Neural cell (in vitro differentiated cells): ENCODE measurements at regions not wholly inside any gene's neighbourhood (a gene's known extent, or its start where the extent isn't known, plus 50 kb on each side); places are given as distances from the start of the nearest gene placed in this dataset.

ENCODE experiments used
- H2AFZ ChIP-seq: fragments of 200-600, 300-800 bp; sonication (generic), shearing (Covaris generic); 2 replicates; pipeline ENCODE4 v1.6.0; 2014; ENCODE audit warnings: low read depth, mild to moderate bottlenecking, antibody characterized with exemption, low read length, moderate library complexity
- H3F3A ChIP-seq: fragments of 200-600 bp; shearing (Covaris generic); 2 replicates; pipeline ENCODE4 v1.6.1; 2016; ENCODE audit warnings: mild to moderate bottlenecking, moderate library complexity, mixed read lengths, antibody characterized with exemption, low read length; ENCODE audit not compliant: insufficient read depth, poor library complexity, severe bottlenecking
- H3K27ac ChIP-seq: fragments of 200-600, 300-800 bp; sonication (generic), shearing (Covaris generic); 2 replicates; pipeline ENCODE4 v1.5.1; 2014; ENCODE audit warnings: mild to moderate bottlenecking, low read length, moderate library complexity
- H3K27me3 ChIP-seq: fragments of 300-800, 200-600 bp; sonication (generic), shearing (Covaris generic); 2 replicates; pipeline ENCODE4 v1.6.0; 2014; ENCODE audit warnings: mild to moderate bottlenecking, low read depth, low read length, moderate library complexity; ENCODE audit not compliant: insufficient read depth
- H3K36me3 ChIP-seq: fragments of 300-800, 200-600 bp; sonication (generic), shearing (Covaris generic); 2 replicates; pipeline ENCODE4 v1.5.1; 2014; ENCODE audit warnings: mild to moderate bottlenecking, antibody characterized with exemption, low read length, moderate library complexity; ENCODE audit not compliant: insufficient read depth
- H3K4me2 ChIP-seq: fragments of 300-800, 200-600 bp; sonication (generic), shearing (Covaris generic); 2 replicates; pipeline ENCODE4 v1.6.0; 2014; ENCODE audit warnings: mild to moderate bottlenecking, low read length
- H3K4me3 ChIP-seq: fragments of 300-800, 200-600 bp; sonication (generic), shearing (Covaris generic); 2 replicates; pipeline ENCODE4 v1.5.1; 2014; ENCODE audit warnings: mild to moderate bottlenecking, low read length, moderate library complexity
- H3K79me2 ChIP-seq: fragments of 200-600 bp; shearing (Covaris generic); replicated peaks from 2 replicates; pipeline ENCODE4 v1.6.0; 2014; ENCODE audit warnings: mild to moderate bottlenecking, low read length, moderate library complexity; ENCODE audit not compliant: insufficient read depth
- H3K9ac ChIP-seq: fragments of 300-800, 200-600 bp; sonication (generic), shearing (Covaris generic); 2 replicates; pipeline ENCODE4 v1.6.1; 2016; ENCODE audit warnings: mild to moderate bottlenecking, low read length, mixed read lengths
- H3K9me2 ChIP-seq: fragments of 200-600 bp; shearing (Covaris generic); 2 replicates; pipeline ENCODE4 v1.6.1; 2016; ENCODE audit warnings: mild to moderate bottlenecking, low read length, mixed read lengths; ENCODE audit not compliant: insufficient read depth
- H3K9me3 ChIP-seq: fragments of 200-600, 300-800 bp; sonication (generic), shearing (Covaris generic); 2 replicates; pipeline ENCODE4 v1.6.1; 2016; ENCODE audit warnings: mild to moderate bottlenecking, mixed run types, low read length, moderate library complexity, mixed read lengths
- H4K20me1 ChIP-seq: fragments of 200-600 bp; shearing (Covaris generic); 2 replicates; pipeline ENCODE4 v1.6.1; 2016; ENCODE audit warnings: mild to moderate bottlenecking, mixed run types; ENCODE audit not compliant: insufficient read depth
- EP300 ChIP-seq: fragments of 450-650 bp; conservative IDR thresholded peaks from 2 replicates; pipeline ENCODE4 v1.6.1; 2014; ENCODE audit warnings: antibody characterized with exemption, mild to moderate bottlenecking, moderate library complexity; ENCODE audit not compliant: poor library complexity, severe bottlenecking
- EZH2 ChIP-seq: fragments of 200-600, 300-800 bp; shearing (Covaris generic), sonication (generic); IDR thresholded peaks from 2 replicates; pipeline ENCODE4 v1.6.1; 2014; ENCODE audit warnings: antibody characterized with exemption, low read length, borderline replicate concordance, mild to moderate bottlenecking; ENCODE audit not compliant: insufficient read depth, poor library complexity, severe bottlenecking
- MXI1 ChIP-seq: fragments of 450-650 bp; conservative IDR thresholded peaks from 2 replicates; pipeline ENCODE4 v1.6.1; 2014; ENCODE audit warnings: antibody characterized with exemption, mild to moderate bottlenecking; ENCODE audit not compliant: poor library complexity, severe bottlenecking
- POLR2AphosphoS5 ChIP-seq: IDR thresholded peaks from 2 replicates; pipeline ENCODE4 v1.6.1; 2012
- RAD21 ChIP-seq: fragments of 450-650 bp; conservative IDR thresholded peaks from 2 replicates; pipeline ENCODE4 v1.6.1; 2014; ENCODE audit warnings: antibody characterized with exemption, mild to moderate bottlenecking, moderate library complexity
- SMC3 ChIP-seq: fragments of 450-650 bp; conservative IDR thresholded peaks from 2 replicates; pipeline ENCODE4 v1.6.1; 2014; ENCODE audit warnings: antibody characterized with exemption, mild to moderate bottlenecking, moderate library complexity; ENCODE audit not compliant: poor library complexity
- TAF1 ChIP-seq: IDR thresholded peaks from 2 replicates; pipeline ENCODE4 v1.6.1; 2012; ENCODE audit warnings: low read depth
- TF ChIP-seq, protein P1 (sequence below): IDR thresholded peaks from 2 replicates; pipeline ENCODE4 v1.6.1; 2012; ENCODE audit warnings: borderline replicate concordance
- TF ChIP-seq, protein P2 (sequence below): fragments of 450-650 bp; IDR thresholded peaks from 2 replicates; pipeline ENCODE4 v1.5.1; 2014; ENCODE audit warnings: antibody characterized with exemption, mild to moderate bottlenecking, moderate library complexity; ENCODE audit not compliant: poor library complexity, severe bottlenecking

DNA sequence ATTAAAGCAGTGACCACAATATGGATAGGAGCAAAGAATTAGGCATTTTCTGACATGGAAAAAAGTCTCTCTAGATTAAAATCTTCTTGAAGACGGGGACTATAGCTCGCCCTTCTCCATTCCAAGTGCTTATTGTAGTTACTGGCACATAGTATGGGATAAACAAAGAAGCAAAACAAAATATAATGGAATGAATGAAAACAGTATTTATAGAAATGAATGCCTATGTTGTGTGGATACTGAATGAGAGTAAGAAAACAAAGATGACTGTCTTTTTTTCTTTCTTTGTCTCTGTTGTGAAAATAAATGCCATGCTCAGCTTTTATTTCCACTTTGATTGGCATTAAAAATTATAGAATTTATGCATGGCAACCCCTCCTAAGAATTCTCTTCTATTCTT, 1414.3 kb upstream of the ACO1 start:
- no peak overlapping the region for H3K4me3 ChIP-seq
- no peaks in the 10 kb centered on the region for H4K20me1 ChIP-seq
- H3K4me2 ChIP-seq = no peak overlapping the region
- H3K36me3 ChIP-seq = no peaks in the 10 kb centered on the region
- H3K9me3 ChIP-seq = no peaks in the 10 kb centered on the region
- no peaks in the 10 kb centered on the region for H3F3A ChIP-seq
- H3K27me3 ChIP-seq = no peaks in the 10 kb centered on the region
- no peak overlapping the region for H3K27ac ChIP-seq
- TF ChIP-seq POLR2AphosphoS5 (no peak), EP300 (no peak), TAF1 (no peak), RAD21 (no peak), MXI1 (no peak), SMC3 (no peak), EZH2 (no peak)
- TF ChIP-seq, protein P1, sequence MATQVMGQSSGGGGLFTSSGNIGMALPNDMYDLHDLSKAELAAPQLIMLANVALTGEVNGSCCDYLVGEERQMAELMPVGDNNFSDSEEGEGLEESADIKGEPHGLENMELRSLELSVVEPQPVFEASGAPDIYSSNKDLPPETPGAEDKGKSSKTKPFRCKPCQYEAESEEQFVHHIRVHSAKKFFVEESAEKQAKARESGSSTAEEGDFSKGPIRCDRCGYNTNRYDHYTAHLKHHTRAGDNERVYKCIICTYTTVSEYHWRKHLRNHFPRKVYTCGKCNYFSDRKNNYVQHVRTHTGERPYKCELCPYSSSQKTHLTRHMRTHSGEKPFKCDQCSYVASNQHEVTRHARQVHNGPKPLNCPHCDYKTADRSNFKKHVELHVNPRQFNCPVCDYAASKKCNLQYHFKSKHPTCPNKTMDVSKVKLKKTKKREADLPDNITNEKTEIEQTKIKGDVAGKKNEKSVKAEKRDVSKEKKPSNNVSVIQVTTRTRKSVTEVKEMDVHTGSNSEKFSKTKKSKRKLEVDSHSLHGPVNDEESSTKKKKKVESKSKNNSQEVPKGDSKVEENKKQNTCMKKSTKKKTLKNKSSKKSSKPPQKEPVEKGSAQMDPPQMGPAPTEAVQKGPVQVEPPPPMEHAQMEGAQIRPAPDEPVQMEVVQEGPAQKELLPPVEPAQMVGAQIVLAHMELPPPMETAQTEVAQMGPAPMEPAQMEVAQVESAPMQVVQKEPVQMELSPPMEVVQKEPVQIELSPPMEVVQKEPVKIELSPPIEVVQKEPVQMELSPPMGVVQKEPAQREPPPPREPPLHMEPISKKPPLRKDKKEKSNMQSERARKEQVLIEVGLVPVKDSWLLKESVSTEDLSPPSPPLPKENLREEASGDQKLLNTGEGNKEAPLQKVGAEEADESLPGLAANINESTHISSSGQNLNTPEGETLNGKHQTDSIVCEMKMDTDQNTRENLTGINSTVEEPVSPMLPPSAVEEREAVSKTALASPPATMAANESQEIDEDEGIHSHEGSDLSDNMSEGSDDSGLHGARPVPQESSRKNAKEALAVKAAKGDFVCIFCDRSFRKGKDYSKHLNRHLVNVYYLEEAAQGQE = no peak
- TF ChIP-seq, protein P2, sequence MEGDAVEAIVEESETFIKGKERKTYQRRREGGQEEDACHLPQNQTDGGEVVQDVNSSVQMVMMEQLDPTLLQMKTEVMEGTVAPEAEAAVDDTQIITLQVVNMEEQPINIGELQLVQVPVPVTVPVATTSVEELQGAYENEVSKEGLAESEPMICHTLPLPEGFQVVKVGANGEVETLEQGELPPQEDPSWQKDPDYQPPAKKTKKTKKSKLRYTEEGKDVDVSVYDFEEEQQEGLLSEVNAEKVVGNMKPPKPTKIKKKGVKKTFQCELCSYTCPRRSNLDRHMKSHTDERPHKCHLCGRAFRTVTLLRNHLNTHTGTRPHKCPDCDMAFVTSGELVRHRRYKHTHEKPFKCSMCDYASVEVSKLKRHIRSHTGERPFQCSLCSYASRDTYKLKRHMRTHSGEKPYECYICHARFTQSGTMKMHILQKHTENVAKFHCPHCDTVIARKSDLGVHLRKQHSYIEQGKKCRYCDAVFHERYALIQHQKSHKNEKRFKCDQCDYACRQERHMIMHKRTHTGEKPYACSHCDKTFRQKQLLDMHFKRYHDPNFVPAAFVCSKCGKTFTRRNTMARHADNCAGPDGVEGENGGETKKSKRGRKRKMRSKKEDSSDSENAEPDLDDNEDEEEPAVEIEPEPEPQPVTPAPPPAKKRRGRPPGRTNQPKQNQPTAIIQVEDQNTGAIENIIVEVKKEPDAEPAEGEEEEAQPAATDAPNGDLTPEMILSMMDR = no peak
- no peaks in the 10 kb centered on the region for H3K9me2 ChIP-seq
- no peak overlapping the region for H3K9ac ChIP-seq
- H2AFZ ChIP-seq = no peak overlapping the region
- H3K79me2 ChIP-seq = no peaks in the 10 kb centered on the region

DNA sequence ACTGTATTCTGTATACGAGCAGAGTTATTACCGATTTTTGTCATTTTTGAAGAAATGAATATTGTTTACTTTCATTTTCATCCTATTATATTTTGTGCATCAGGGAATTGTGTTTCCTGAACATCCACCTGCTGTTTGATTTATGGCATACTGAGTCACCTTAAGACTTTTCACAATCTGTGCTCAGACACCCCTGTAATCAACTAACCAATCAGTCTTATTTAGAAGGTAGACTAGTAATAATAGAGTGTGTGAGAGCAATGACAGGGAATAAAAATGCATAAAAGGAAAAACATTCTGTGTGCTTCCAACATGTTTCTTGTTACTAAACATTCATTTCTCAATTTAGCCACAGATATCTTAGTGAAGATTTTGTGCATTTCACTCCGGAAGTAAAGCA, 1413.6 kb upstream of the ACO1 start:
- H3K4me3 ChIP-seq = no peak overlapping the region
- no peaks in the 10 kb centered on the region for H3K79me2 ChIP-seq
- no peaks in the 10 kb centered on the region for H3K27me3 ChIP-seq
- no peak for TF ChIP-seq MXI1
- no peak for TF ChIP-seq POLR2AphosphoS5
- no peak for TF ChIP-seq EZH2
- TF ChIP-seq, protein P2 = no peak
- TF ChIP-seq, protein P1 = no peak
- no peak for TF ChIP-seq SMC3
- TF ChIP-seq EP300 = no peak
- no peak for TF ChIP-seq TAF1
- no peak for TF ChIP-seq RAD21
- no peak overlapping the region for H3K9ac ChIP-seq
- no peak overlapping the region for H3K4me2 ChIP-seq
- no peak overlapping the region for H2AFZ ChIP-seq
- no peaks in the 10 kb centered on the region for H3K9me3 ChIP-seq
- no peaks in the 10 kb centered on the region for H3K36me3 ChIP-seq
- H3F3A ChIP-seq = no peaks in the 10 kb centered on the region
- H4K20me1 ChIP-seq = no peaks in the 10 kb centered on the region
- H3K27ac ChIP-seq = no peak overlapping the region
- no peaks in the 10 kb centered on the region for H3K9me2 ChIP-seq
